B cell (primary cell): ENCODE measurements at regions not wholly inside any gene's neighbourhood (a gene's known extent, or its start where the extent isn't known, plus 50 kb on each side); places are given as distances from the start of the nearest gene placed in this dataset.

Source experiments
- ATAC-seq: fragments of 200-7000 bp; cut with Tn5 transposase; one replicate; pipeline ENCODE4 v1.10.0; 2021; ENCODE audit warnings: low read depth, mild to moderate bottlenecking, moderate number of reproducible peaks, moderate library complexity
- CTCF ChIA-PET: fragments of 350-600 bp; sonication (Branson Sonifier 250); formaldehyde crosslinking; loops from one replicate; lab custom pipeline; 2021; ENCODE audit warnings: antibody characterized with exemption, inconsistent platforms; lab: Charles Lee
- POLR2A ChIA-PET: fragments of 350-600 bp; sonication (Branson Sonifier 250); formaldehyde crosslinking; loops from one replicate; lab custom pipeline; 2021; ENCODE audit warnings: antibody characterized with exemption; lab: Charles Lee
- DNase-seq: peaks from one replicate; pipeline ENCODE4 v3.0.0; 2013
- H2AFZ ChIP-seq: 2 replicates; pipeline ENCODE4 v1.6.1; 2012; ENCODE audit warnings: mild to moderate bottlenecking, low read depth, low read length; ENCODE audit not compliant: insufficient read depth, poor library complexity, severe bottlenecking
- H3K27ac ChIP-seq, 2 donors: 1 replicate in 1 of 2; 2 replicates in 1 of 2; pipeline ENCODE4 v1.5.1; 2012 to 2013; ENCODE audit warnings: low read length in 2 of 2, mild to moderate bottlenecking in 2 of 2, moderate library complexity in 1 of 2
- H3K27me3 ChIP-seq, 4 experiments: fragments of 200-600 bp in 1 of 4; sonication (generic) in 1 of 4; replicated peaks in 1 of 4; 1 replicate in 2 of 4; 2 replicates in 2 of 4; pipeline versions ENCODE4 v1.6.1 to v1.7.0; 2013 to 2016; ENCODE audit warnings: low read length in 3 of 4, mild to moderate bottlenecking in 2 of 4, mixed read lengths in 1 of 4, moderate library complexity in 1 of 4; ENCODE audit not compliant: insufficient read depth in 4 of 4, control insufficient read depth in 3 of 4; ENCODE audit errors: control extremely low read depth in 1 of 4
- H3K36me3 ChIP-seq, 2 experiments: replicated peaks in 1 of 2; 1 replicate in 1 of 2; 2 replicates in 1 of 2; pipeline versions ENCODE4 v1.6.1 to v1.7.1; 2013; ENCODE audit warnings: low read length in 1 of 2; ENCODE audit not compliant: insufficient read depth in 2 of 2, control insufficient read depth in 1 of 2; ENCODE audit errors: control extremely low read depth in 1 of 2, extremely low read depth in 1 of 2
- H3K4me1 ChIP-seq, 2 donors: fragments of 200-600 bp in 1 of 2; sonication (generic) in 1 of 2; 1 replicate in 1 of 2; 2 replicates in 1 of 2; pipeline versions ENCODE4 v1.5.1 to v1.6.1; 2013 to 2017; ENCODE audit warnings: low read length in 2 of 2; ENCODE audit not compliant: control insufficient read depth in 2 of 2, insufficient read depth in 2 of 2
- H3K4me2 ChIP-seq: replicated peaks from 2 replicates; pipeline ENCODE3; 2012; ENCODE audit warnings: mild to moderate bottlenecking, low read depth, low read length; ENCODE audit not compliant: poor library complexity, severe bottlenecking
- H3K4me3 ChIP-seq, 5 experiments: fragments of 200-600 bp in 1 of 5; sonication (generic) in 1 of 5; 1 replicate in 3 of 5; 2 replicates in 2 of 5; pipeline versions ENCODE4 v1.5.1 to v1.7.0; 2011 to 2016; ENCODE audit warnings: low read length in 4 of 5, mild to moderate bottlenecking in 4 of 5, low read depth in 2 of 5, control low read depth in 1 of 5, moderate library complexity in 1 of 5; ENCODE audit not compliant: insufficient read depth in 1 of 5; ENCODE audit errors: control extremely low read depth in 1 of 5, extremely low read depth in 1 of 5
- H3K79me2 ChIP-seq: fragments of 200-600 bp; sonication (generic); one replicate; pipeline ENCODE4 v1.6.0; 2016; ENCODE audit warnings: low read length; ENCODE audit not compliant: control insufficient read depth, insufficient read depth
- H3K9ac ChIP-seq: fragments of 200-600 bp; sonication (generic); 2 replicates; pipeline ENCODE4 v1.6.1; 2017; ENCODE audit warnings: mild to moderate bottlenecking, low read length, moderate library complexity
- H3K9me3 ChIP-seq, 3 donors: one replicate each; pipeline versions ENCODE4 v1.6.1 to v1.7.1; 2013; ENCODE audit warnings: low read length in 2 of 3; ENCODE audit not compliant: control insufficient read depth in 2 of 3, insufficient read depth in 1 of 3; ENCODE audit errors: control extremely low read depth in 1 of 3
- H4K20me1 ChIP-seq: 2 replicates; pipeline ENCODE4 v1.6.0; 2012; ENCODE audit warnings: mild to moderate bottlenecking, low read length; ENCODE audit not compliant: insufficient read depth, control insufficient read depth, poor library complexity, severe bottlenecking
- H3K27ac Mint-ChIP-seq: one replicate; pipeline ENCODE4 v1.8.0; 2021; ENCODE audit warnings: mixed read lengths
- H3K27me3 Mint-ChIP-seq: one replicate; pipeline ENCODE4 v1.8.0; 2021; ENCODE audit warnings: mixed read lengths
- H3K4me1 Mint-ChIP-seq: one replicate; pipeline ENCODE4 v1.8.0; 2021; ENCODE audit warnings: mixed read lengths
- H3K4me3 Mint-ChIP-seq: one replicate; pipeline ENCODE4 v1.8.0; 2021; ENCODE audit warnings: mixed read lengths
- H3K9me3 Mint-ChIP-seq: one replicate; pipeline ENCODE4 v1.8.0; 2022; ENCODE audit warnings: mixed read lengths; ENCODE audit not compliant: insufficient read depth
- CTCF ChIP-seq: fragments of 200-600 bp; IDR thresholded peaks from one replicate; pipeline ENCODE4 v1.8.0; 2022; ENCODE audit warnings: antibody characterized with exemption, mild to moderate bottlenecking
- EZH2 ChIP-seq: IDR thresholded peaks from 2 replicates; pipeline ENCODE4 v1.6.1; 2012; ENCODE audit warnings: borderline replicate concordance, low read depth, mild to moderate bottlenecking, moderate library complexity, low read length; ENCODE audit not compliant: insufficient read depth, poor library complexity, severe bottlenecking
- WGBS: methylation state at CpG from one replicate; pipeline ENCODE4 v1.1.5; 2013; ENCODE audit warnings: missing lambda C conversion rate; ENCODE audit not compliant: insufficient coverage; 5-methylcytosine and 5-hydroxymethylcytosine counted together
- intact Hi-C: fragments of 100-400 bp; cut with micrococcal nuclease; formaldehyde crosslinking; loops from one replicate; pipeline ENCODE4 v1.10.0; 2022

GRCh38 chr18:61107113-61107512 lies 226.1 kb upstream of the CDH20 start:
- intact Hi-C loops: no loop called here
- no peak for TF ChIP-seq CTCF
- no peak for TF ChIP-seq EZH2
- Mint-ChIP-seq H3K4me3 (no peak overlapping the region), H3K4me1 (no peaks in the 10 kb centered on the region), H3K27me3 (no peaks in the 10 kb centered on the region), H3K27ac (no peak overlapping the region), H3K9me3 (no peaks in the 10 kb centered on the region)
- Histone ChIP-seq H3K79me2 (no peaks in the 10 kb centered on the region), H3K9me3 (no peaks in the 10 kb centered on the region), H3K36me3 (no peaks in the 10 kb centered on the region), H2AFZ (no peak overlapping the region), H3K4me2 (no peak overlapping the region), H3K27me3 (no peaks in the 10 kb centered on the region), H3K27ac (no peak overlapping the region), H3K4me1 (no peaks in the 10 kb centered on the region), H3K4me3 (no peak overlapping the region), H4K20me1 (no peaks in the 10 kb centered on the region), H3K9ac (no peak overlapping the region)
- ATAC-seq: no peak
- CTCF ChIA-PET: no interaction called here
- POLR2A ChIA-PET: no interaction called here
- no CpG with 5 or more reads among the region's 1 CpG for WGBS
- no peak for DNase-seq

- Histone ChIP-seq H2AFZ (no peak overlapping the region), H3K4me2 (no peak overlapping the region), H3K9me3 (no peaks in the 10 kb centered on the region), H4K20me1 (no peaks in the 10 kb centered on the region), H3K79me2 (no peaks in the 10 kb centered on the region), H3K36me3 (no peaks in the 10 kb centered on the region), H3K27ac (no peak overlapping the region), H3K4me1 (no peaks in the 10 kb centered on the region), H3K9ac (no peak overlapping the region), H3K27me3 (no peaks in the 10 kb centered on the region), H3K4me3 (no peak overlapping the region)
- no peaks in the 10 kb centered on the region for H3K27me3 Mint-ChIP-seq
- no peak for ATAC-seq
- ChIA-PET POLR2A (no interaction called here), CTCF (no interaction called here)
- TF ChIP-seq CTCF (no peak), EZH2 (no peak)
- H3K4me1 Mint-ChIP-seq: no peaks in the 10 kb centered on the region
- DNase-seq: no peak
- no peaks in the 10 kb centered on the region for H3K9me3 Mint-ChIP-seq
- intact Hi-C loops: no loop called here
- no peak overlapping the region for H3K27ac Mint-ChIP-seq
- no peak overlapping the region for H3K4me3 Mint-ChIP-seq
Measured at GRCh38 chr18:61108706-61109105, 224.5 kb upstream of the CDH20 start.
